Lower leg skin (tissue), 4 donors: ENCODE measurements at regions not wholly inside any gene's neighbourhood (a gene's known extent, or its start where the extent isn't known, plus 50 kb on each side); places are given as distances from the start of the nearest gene placed in this dataset.

Experiments
- DNase-seq, 2 donors: peaks; one replicate each; pipeline ENCODE4 v3.0.0-alpha.2; 2019; ENCODE audit warnings: low spot score in 2 of 2
- H3K4me3 ChIP-seq: fragments of 200-600 bp; sonication (generic); 2 replicates; pipeline ENCODE4 v1.5.1; 2017; ENCODE audit warnings: mild to moderate bottlenecking, low read depth; ENCODE audit not compliant: poor library complexity, severe bottlenecking
- POLR2A ChIP-seq, 2 donors: fragments of 450-650 bp; IDR thresholded peaks; one replicate each; pipeline ENCODE4 v1.6.1; 2016 to 2017; ENCODE audit warnings: antibody characterized with exemption in 2 of 2, mild to moderate bottlenecking in 1 of 2, moderate library complexity in 1 of 2
- whole genome bisulfite sequencing, 2 donors: methylation state at CpG; one replicate each; pipeline ENCODE4 v1.1.5; 2018; 5-methylcytosine and 5-hydroxymethylcytosine counted together
- intact Hi-C: fragments of 100-400 bp; cut with DNase I; formaldehyde crosslinking; loops from one replicate; pipeline ENCODE4 v1.15.0; 2023; ENCODE audit warnings: low total_unique reads
- TF ChIP-seq, protein P1 (sequence below), 3 donors: fragments of 450-650 bp; IDR thresholded peaks; one replicate each; pipeline ENCODE4 v1.5.1; 2016; ENCODE audit warnings: antibody characterized with exemption in 3 of 3, mild to moderate bottlenecking in 3 of 3, moderate library complexity in 2 of 3

DNA sequence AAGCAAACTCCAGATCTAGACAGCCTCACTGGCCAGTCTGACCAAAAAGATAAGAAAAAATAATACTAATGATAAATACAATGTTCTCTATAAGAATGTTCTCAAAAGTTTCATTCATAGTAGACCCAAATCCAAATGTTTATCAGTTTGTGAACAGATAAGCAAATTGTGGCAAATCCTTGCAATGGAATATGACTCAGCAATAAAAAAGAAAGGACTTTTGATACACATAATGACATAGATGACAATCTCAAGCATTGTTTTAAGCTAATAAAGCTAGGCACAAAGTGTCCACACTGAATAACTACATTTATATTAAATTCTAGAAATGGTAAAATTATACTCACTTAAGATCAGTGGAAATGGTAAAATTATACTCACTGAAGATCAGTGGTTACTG, 195.4 kb upstream of the TYRP1 start:
- H3K4me3 ChIP-seq = no peak overlapping the region
- DNase-seq = no peak
- intact Hi-C loops = no loop called here
- TF ChIP-seq, protein P1, sequence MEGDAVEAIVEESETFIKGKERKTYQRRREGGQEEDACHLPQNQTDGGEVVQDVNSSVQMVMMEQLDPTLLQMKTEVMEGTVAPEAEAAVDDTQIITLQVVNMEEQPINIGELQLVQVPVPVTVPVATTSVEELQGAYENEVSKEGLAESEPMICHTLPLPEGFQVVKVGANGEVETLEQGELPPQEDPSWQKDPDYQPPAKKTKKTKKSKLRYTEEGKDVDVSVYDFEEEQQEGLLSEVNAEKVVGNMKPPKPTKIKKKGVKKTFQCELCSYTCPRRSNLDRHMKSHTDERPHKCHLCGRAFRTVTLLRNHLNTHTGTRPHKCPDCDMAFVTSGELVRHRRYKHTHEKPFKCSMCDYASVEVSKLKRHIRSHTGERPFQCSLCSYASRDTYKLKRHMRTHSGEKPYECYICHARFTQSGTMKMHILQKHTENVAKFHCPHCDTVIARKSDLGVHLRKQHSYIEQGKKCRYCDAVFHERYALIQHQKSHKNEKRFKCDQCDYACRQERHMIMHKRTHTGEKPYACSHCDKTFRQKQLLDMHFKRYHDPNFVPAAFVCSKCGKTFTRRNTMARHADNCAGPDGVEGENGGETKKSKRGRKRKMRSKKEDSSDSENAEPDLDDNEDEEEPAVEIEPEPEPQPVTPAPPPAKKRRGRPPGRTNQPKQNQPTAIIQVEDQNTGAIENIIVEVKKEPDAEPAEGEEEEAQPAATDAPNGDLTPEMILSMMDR (IDR thresholded peaks at IDR 0.05) = no peak
- TF ChIP-seq POLR2A (IDR thresholded peaks at IDR 0.05) = no peak

DNA sequence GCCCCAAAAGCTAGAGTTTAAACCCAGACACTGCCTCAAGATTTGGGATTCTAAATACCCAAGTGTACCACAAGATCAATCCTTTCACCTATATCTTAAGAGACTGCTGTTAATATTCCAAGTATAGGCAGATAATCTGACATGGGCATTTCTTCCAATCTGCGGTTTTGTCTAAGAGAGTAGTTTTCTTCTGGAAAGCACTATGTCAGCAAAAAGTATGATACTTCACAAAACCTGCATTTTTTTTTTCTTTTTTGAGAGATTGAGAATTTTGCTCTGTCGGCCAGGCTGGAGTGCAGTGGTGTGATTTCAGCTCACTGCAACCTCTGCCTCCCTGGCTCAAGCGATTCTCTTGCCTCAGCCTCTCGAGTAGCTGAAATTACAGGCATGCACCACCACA, 190.7 kb upstream of the TYRP1 start:
- TF ChIP-seq, protein P1 (IDR thresholded peaks at IDR 0.05) = no peak
- no peak for TF ChIP-seq POLR2A (IDR thresholded peaks at IDR 0.05)
- H3K4me3 ChIP-seq = no peak overlapping the region
- DNase-seq = no peak
- intact Hi-C loops = no loop called here
- WGBS, 2 donors = 89 to 90% methylated on average over 4 of the region's 4 CpGs

DNA sequence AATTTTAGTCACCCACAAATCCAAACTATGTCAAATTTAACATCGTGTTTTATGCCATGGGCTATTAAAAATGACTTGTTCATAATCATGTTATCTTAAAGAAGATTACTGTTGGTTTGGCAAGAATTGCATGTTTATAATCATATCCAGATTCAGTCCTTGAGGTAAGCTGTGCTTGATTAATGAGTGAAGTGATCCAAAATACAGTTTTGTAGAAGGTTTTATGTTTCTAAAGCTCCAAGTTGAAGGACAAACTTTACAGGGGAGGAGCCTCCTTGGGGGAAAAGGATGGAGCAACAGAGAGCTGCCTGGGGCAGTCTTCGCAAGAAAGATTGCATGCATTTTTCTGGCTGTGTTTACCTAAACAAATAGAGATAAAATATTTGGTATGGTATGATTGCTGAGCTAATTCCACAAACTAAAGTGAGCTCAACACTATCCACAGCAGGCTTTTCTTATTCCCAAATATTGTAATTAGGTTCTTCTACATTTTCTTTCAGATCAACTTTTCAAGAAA, 189.5 kb upstream of the TYRP1 start:
- TF ChIP-seq POLR2A (IDR thresholded peaks at IDR 0.05) = no peak
- TF ChIP-seq, protein P1 (IDR thresholded peaks at IDR 0.05) = no peak
- H3K4me3 ChIP-seq = no peak overlapping the region
- intact Hi-C loops = no loop called here
- WGBS, 2 donors = 28% methylated on average over 2 of the region's 2 CpGs
- DNase-seq = no peak

- H3K4me3 ChIP-seq = no peak overlapping the region
- intact Hi-C loops = no loop called here
- DNase-seq = no peak
- TF ChIP-seq, protein P1 (IDR thresholded peaks at IDR 0.05) = no peak
- TF ChIP-seq POLR2A (IDR thresholded peaks at IDR 0.05) = no peak
- 46 to 48% methylated on average over 3 of the region's 3 CpGs for WGBS, 2 donors
These were observed 182.6 kb upstream of the TYRP1 start for GRCh38 chr9:12510551-12510950.

GRCh38 chr9:12511726-12512125, 181.5 kb upstream of the TYRP1 start:
- WGBS, 2 donors = 38 to 41% methylated on average over 1 of the region's 1 CpG
- intact Hi-C loops = no loop called here
- DNase-seq = no peak
- TF ChIP-seq, protein P1 (IDR thresholded peaks at IDR 0.05) = no peak
- no peak for TF ChIP-seq POLR2A (IDR thresholded peaks at IDR 0.05)
- H3K4me3 ChIP-seq = no peak overlapping the region

GRCh38 chr9:12516031-12516430, 177.2 kb upstream of the TYRP1 start:
- intact Hi-C loops = no loop called here
- H3K4me3 ChIP-seq = no peak overlapping the region
- no peak for TF ChIP-seq POLR2A (IDR thresholded peaks at IDR 0.05)
- TF ChIP-seq, protein P1 (IDR thresholded peaks at IDR 0.05) = no peak
- no peak for DNase-seq
- WGBS, 2 donors = 62 to 65% methylated on average over 2 of the region's 2 CpGs
